Vagina (tissue), 2 donors: ENCODE measurements at regions not wholly inside any gene's neighbourhood (a gene's known extent, or its start where the extent isn't known, plus 50 kb on each side); places are given as distances from the start of the nearest gene placed in this dataset.

ENCODE experiments used
- POLR2A ChIP-seq, 2 donors: fragments of 450-650 bp; IDR thresholded peaks; one replicate each; pipeline ENCODE4 v1.6.1; 2017; ENCODE audit warnings: antibody characterized with exemption in 2 of 2, mild to moderate bottlenecking in 2 of 2, moderate library complexity in 2 of 2
- TF ChIP-seq, protein P1 (sequence below), 3 experiments: fragments of 450-650 bp in 2 of 3; fragments of 200-600 bp in 1 of 3; sonication (generic) in 1 of 3; IDR thresholded peaks; one replicate each; pipeline ENCODE4 v1.5.1; 2017 to 2019; ENCODE audit warnings: antibody characterized with exemption in 3 of 3, mild to moderate bottlenecking in 2 of 3, moderate library complexity in 2 of 3

DNA sequence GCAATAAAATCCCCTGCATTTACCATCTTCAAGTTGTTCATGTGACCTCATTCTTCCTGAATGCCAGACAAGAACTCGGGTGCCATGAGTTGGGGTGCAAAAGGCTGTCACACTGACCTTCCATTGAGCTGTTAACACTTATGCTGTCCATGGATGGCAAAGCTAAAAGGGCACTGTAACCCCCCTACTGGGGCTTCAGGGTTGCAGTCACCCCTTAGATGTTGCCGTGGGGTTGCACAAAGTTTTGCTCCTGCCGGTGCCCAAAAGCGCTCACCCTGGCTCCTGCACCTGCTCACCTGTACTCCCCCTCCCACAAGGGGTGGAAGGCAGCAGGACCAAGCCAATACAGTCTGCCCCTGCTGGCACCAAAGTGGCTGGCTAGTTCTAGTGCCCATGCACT lies 208.2 kb downstream of the RHOU start:
- TF ChIP-seq, protein P1, sequence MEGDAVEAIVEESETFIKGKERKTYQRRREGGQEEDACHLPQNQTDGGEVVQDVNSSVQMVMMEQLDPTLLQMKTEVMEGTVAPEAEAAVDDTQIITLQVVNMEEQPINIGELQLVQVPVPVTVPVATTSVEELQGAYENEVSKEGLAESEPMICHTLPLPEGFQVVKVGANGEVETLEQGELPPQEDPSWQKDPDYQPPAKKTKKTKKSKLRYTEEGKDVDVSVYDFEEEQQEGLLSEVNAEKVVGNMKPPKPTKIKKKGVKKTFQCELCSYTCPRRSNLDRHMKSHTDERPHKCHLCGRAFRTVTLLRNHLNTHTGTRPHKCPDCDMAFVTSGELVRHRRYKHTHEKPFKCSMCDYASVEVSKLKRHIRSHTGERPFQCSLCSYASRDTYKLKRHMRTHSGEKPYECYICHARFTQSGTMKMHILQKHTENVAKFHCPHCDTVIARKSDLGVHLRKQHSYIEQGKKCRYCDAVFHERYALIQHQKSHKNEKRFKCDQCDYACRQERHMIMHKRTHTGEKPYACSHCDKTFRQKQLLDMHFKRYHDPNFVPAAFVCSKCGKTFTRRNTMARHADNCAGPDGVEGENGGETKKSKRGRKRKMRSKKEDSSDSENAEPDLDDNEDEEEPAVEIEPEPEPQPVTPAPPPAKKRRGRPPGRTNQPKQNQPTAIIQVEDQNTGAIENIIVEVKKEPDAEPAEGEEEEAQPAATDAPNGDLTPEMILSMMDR (IDR thresholded peaks at IDR 0.05): no peak
- no peak for TF ChIP-seq POLR2A (IDR thresholded peaks at IDR 0.05)
